HCT116 (cell line): ENCODE measurements at regions not wholly inside any gene's neighbourhood (a gene's known extent, or its start where the extent isn't known, plus 50 kb on each side); places are given as distances from the start of the nearest gene placed in this dataset.

Experiments used
- ATAC-seq: fragments of 200-7000 bp; cut with Tn5 transposase; 2 replicates; pipeline ENCODE4 v1.9.1; 2020; ENCODE audit warnings: mild to moderate bottlenecking, moderate library complexity
- BruUV-seq: library from RNA; stranded (reverse); fragments of 400-500 nt; replicated peaks from 2 replicates; lab custom pipeline; 2021; lab: Mats Ljungman, UMichigan
- CTCF ChIA-PET: fragments of 300-600 bp; sonication (Branson Sonifier 250); formaldehyde crosslinking; loops from one replicate; lab custom pipeline; 2021; ENCODE audit warnings: antibody characterized with exemption; lab: Charles Lee
- POLR2A ChIA-PET: fragments of 300-600, 350-600 bp; sonication (Branson Sonifier 250); formaldehyde crosslinking; loops from one replicate; lab custom pipeline; 2021; ENCODE audit warnings: antibody characterized with exemption; lab: Charles Lee
- RAD21 ChIA-PET, 2 experiments: fragments of 300-600 bp; sonication (Branson Sonifier 250); formaldehyde crosslinking; loops; one replicate each; lab custom pipeline; 2023; ENCODE audit warnings: low total read pairs in 2 of 2; ENCODE audit not compliant: uncharacterized antibody in 2 of 2, unreplicated experiment in 2 of 2, low non-redundant PET in 1 of 2; lab: Charles Lee
- DNase-seq: peaks from one replicate; pipeline ENCODE4 v3.0.0-alpha.2; 2010; ENCODE audit warnings: low read depth, low spot score
- H2AFZ ChIP-seq: fragments of 200-600 bp; shearing (Covaris generic), sonication (generic); 2 replicates; pipeline ENCODE4 v1.6.1; 2017; ENCODE audit warnings: low read depth, mixed run types, mixed read lengths, antibody characterized with exemption, low read length; ENCODE audit not compliant: poor library complexity, severe bottlenecking
- H3K27ac ChIP-seq: 2 replicates; pipeline ENCODE4 v1.5.1; 2012; ENCODE audit warnings: low read depth, low read length
- H3K27me3 ChIP-seq: fragments of 200-600 bp; sonication (generic); 2 replicates; pipeline ENCODE4 v1.6.1; 2016; ENCODE audit warnings: mixed run types, low read length, mixed read lengths; ENCODE audit not compliant: insufficient read depth
- H3K36me3 ChIP-seq, 2 experiments: fragments of 200-500 bp in 1 of 2; fragments of 200-600 bp in 1 of 2; sonication (Bioruptor generic) in 1 of 2; sonication (generic) in 1 of 2; 2 replicates each; pipeline versions ENCODE4 v1.5.1 to v1.6.1; 2014 to 2016; ENCODE audit warnings: low read length in 2 of 2, inconsistent platforms in 1 of 2, mixed read lengths in 1 of 2, mixed run types in 1 of 2; ENCODE audit not compliant: insufficient read depth in 2 of 2, control insufficient read depth in 1 of 2
- H3K4me1 ChIP-seq, 2 experiments: fragments of 200-600 bp in 1 of 2; sonication (generic) in 1 of 2; 2 replicates each; pipeline versions ENCODE4 v1.5.1 to v1.6.1; 2012 to 2017; ENCODE audit warnings: low read length in 2 of 2, inconsistent platforms in 1 of 2, mild to moderate bottlenecking in 1 of 2, mixed read lengths in 1 of 2, mixed run types in 1 of 2, moderate library complexity in 1 of 2; ENCODE audit not compliant: insufficient read depth in 2 of 2, control insufficient read depth in 1 of 2
- H3K4me2 ChIP-seq: fragments of 200-600 bp; sonication (generic); 2 replicates; pipeline ENCODE4 v1.6.1; 2017; ENCODE audit warnings: mixed run types, low read length, mixed read lengths
- H3K4me3 ChIP-seq, 2 experiments: fragments of 200-600 bp in 1 of 2; sonication (generic) in 1 of 2; replicated peaks in 1 of 2; 2 replicates each; pipeline ENCODE4 v1.5.1; 2011 to 2016; ENCODE audit warnings: low read length in 2 of 2, control low read depth in 1 of 2, low read depth in 1 of 2, mild to moderate bottlenecking in 1 of 2, mixed read lengths in 1 of 2, mixed run types in 1 of 2
- H3K79me2 ChIP-seq: fragments of 200-600 bp; sonication (generic); 2 replicates; pipeline ENCODE4 v1.6.1; 2017; ENCODE audit warnings: mild to moderate bottlenecking, mixed run types, low read length, moderate library complexity, mixed read lengths; ENCODE audit not compliant: insufficient read depth
- H3K9ac ChIP-seq: fragments of 200-600 bp; sonication (generic); 2 replicates; pipeline ENCODE4 v1.6.1; 2016; ENCODE audit warnings: low read length, mixed read lengths
- H3K9me2 ChIP-seq: fragments of 200-600 bp; sonication (generic), shearing (Covaris generic); 2 replicates; pipeline ENCODE4 v1.6.1; 2017; ENCODE audit warnings: mixed run types, mild to moderate bottlenecking, moderate library complexity; ENCODE audit not compliant: insufficient read depth
- H3K9me3 ChIP-seq, 2 experiments: fragments of 200-500 bp in 1 of 2; fragments of 200-600 bp in 1 of 2; sonication (Bioruptor generic) in 1 of 2; sonication (generic) in 1 of 2; 2 replicates each; pipeline ENCODE4 v1.6.1; 2014 to 2017; ENCODE audit warnings: low read length in 2 of 2, mixed read lengths in 2 of 2, inconsistent platforms in 1 of 2, low read depth in 1 of 2, mild to moderate bottlenecking in 1 of 2, mixed run types in 1 of 2, moderate library complexity in 1 of 2; ENCODE audit not compliant: control insufficient read depth in 1 of 2, insufficient read depth in 1 of 2
- H4K20me1 ChIP-seq: fragments of 200-600 bp; sonication (generic), shearing (Covaris generic); 2 replicates; pipeline ENCODE4 v1.6.1; 2017; ENCODE audit warnings: mixed run types, mild to moderate bottlenecking, moderate library complexity; ENCODE audit not compliant: insufficient read depth
- CBX3 ChIP-seq: IDR thresholded peaks from 2 replicates; pipeline ENCODE4 v1.6.1; 2012; ENCODE audit warnings: low read depth
- CEBPB ChIP-seq: IDR thresholded peaks from 2 replicates; pipeline ENCODE4 v1.6.1; 2012; ENCODE audit warnings: low read depth
- EGR1 ChIP-seq: IDR thresholded peaks from 2 replicates; pipeline ENCODE4 v1.6.1; 2012; ENCODE audit warnings: low read depth
- EZH2 ChIP-seq: fragments of 200-600 bp; sonication (generic); IDR thresholded peaks from 2 replicates; pipeline ENCODE4 v1.6.1; 2017; ENCODE audit warnings: antibody characterized with exemption, mixed run types
- FOSL1 ChIP-seq: IDR thresholded peaks from 2 replicates; pipeline ENCODE4 v1.6.1; 2012; ENCODE audit warnings: low read depth
- MAX ChIP-seq: IDR thresholded peaks from 2 replicates; pipeline ENCODE4 v1.6.1; 2012
- POLR2A ChIP-seq: IDR thresholded peaks from 2 replicates; pipeline ENCODE4 v1.7.0; 2011; ENCODE audit warnings: borderline replicate concordance; ENCODE audit not compliant: insufficient read depth, insufficient read length; ENCODE audit errors: extremely low read depth
- POLR2AphosphoS5 ChIP-seq: IDR thresholded peaks from 2 replicates; pipeline ENCODE4 v1.6.1; 2011; ENCODE audit warnings: mild to moderate bottlenecking, low read depth, low read length, moderate library complexity
- REST ChIP-seq: IDR thresholded peaks from 2 replicates; pipeline ENCODE4 v1.6.1; 2012; ENCODE audit warnings: low read depth
- SIN3A ChIP-seq: IDR thresholded peaks from 2 replicates; pipeline ENCODE4 v1.6.1; 2012; ENCODE audit warnings: low read depth
- SP1 ChIP-seq: IDR thresholded peaks from 2 replicates; pipeline ENCODE4 v1.6.1; 2012; ENCODE audit warnings: low read depth
- SRF ChIP-seq: IDR thresholded peaks from 2 replicates; pipeline ENCODE4 v1.6.1; 2012; ENCODE audit warnings: low read depth
- YY1 ChIP-seq: IDR thresholded peaks from 2 replicates; pipeline ENCODE4 v1.6.1; 2011; ENCODE audit warnings: low read length, low read depth, moderate library complexity, mild to moderate bottlenecking; ENCODE audit not compliant: insufficient replicate concordance; ENCODE audit errors: extremely low read depth
- ZFX ChIP-seq: fragments of 450-650 bp; IDR thresholded peaks from 2 replicates; pipeline ENCODE4 v1.6.1; 2017
- ZNF274 ChIP-seq: fragments of 200-500 bp; sonication (Bioruptor generic); IDR thresholded peaks from 2 replicates; pipeline ENCODE4 v1.6.1; 2014; ENCODE audit warnings: mild to moderate bottlenecking, low read depth, low read length, inconsistent platforms
- intact Hi-C: fragments of 100-400 bp; cut with micrococcal nuclease; formaldehyde crosslinking; loops from 2 replicates; pipeline ENCODE4 v1.10.0; 2022

GRCh38 chr5:159783726-159784247 lies 132.5 kb upstream of the ADRA1B start:
- H3K9me2 ChIP-seq, result no peaks in the 10 kb centered on the region
- H3K4me2 ChIP-seq, result no peak overlapping the region
- H3K4me1 ChIP-seq, result peaks cover 2 to 24% of the 10 kb centered on the region in 2 experiments; a peak in 3 of 4 replicates
- ChIA-PET CTCF (no interaction called here), RAD21 (no interaction called here), POLR2A (no interaction called here)
- BruUV-seq, result no TSS peak
- H4K20me1 ChIP-seq, result no peaks in the 10 kb centered on the region
- no peak overlapping the region for H2AFZ ChIP-seq
- ATAC-seq (no peak), DNase-seq (no peak)
- H3K9me3 ChIP-seq, result no peaks in the 10 kb centered on the region
- no peaks in the 10 kb centered on the region for H3K27me3 ChIP-seq
- TF ChIP-seq EZH2 (no peak), SP1 (no peak), REST (no peak), CEBPB (no peak), EGR1 (no peak), SRF (no peak), YY1 (no peak), POLR2AphosphoS5 (no peak), ZFX (no peak), SIN3A (no peak), POLR2A (no peak), ZNF274 (no peak), CBX3 (no peak), MAX (no peak), FOSL1 (no peak)
- no peaks in the 10 kb centered on the region for H3K79me2 ChIP-seq
- H3K27ac ChIP-seq, result no peak overlapping the region
- H3K36me3 ChIP-seq, result no peaks in the 10 kb centered on the region
- no peak overlapping the region for H3K9ac ChIP-seq
- intact Hi-C loops, result no loop called here
- no peak overlapping the region for H3K4me3 ChIP-seq
